Endothelial cell of umbilical vein (primary cell): ENCODE measurements at regions not wholly inside any gene's neighbourhood (a gene's known extent, or its start where the extent isn't known, plus 50 kb on each side); places are given as distances from the start of the nearest gene placed in this dataset.

Experiments
- CTCF ChIP-seq, 2 donors: IDR thresholded peaks; 1 replicate in 1 of 2; 2 replicates in 1 of 2; pipeline ENCODE4 v1.5.1; 2011; ENCODE audit warnings: low read length in 2 of 2, mild to moderate bottlenecking in 2 of 2, moderate library complexity in 2 of 2, control low read depth in 1 of 2, inconsistent platforms in 1 of 2, low read depth in 1 of 2; ENCODE audit not compliant: insufficient read depth in 1 of 2; ENCODE audit errors: extremely low read depth in 1 of 2
- EZH2 ChIP-seq: IDR thresholded peaks from 2 replicates; pipeline ENCODE4 v1.6.1; 2012; ENCODE audit warnings: borderline replicate concordance, low read depth, mild to moderate bottlenecking, moderate library complexity, low read length, inconsistent platforms; ENCODE audit not compliant: severe bottlenecking
- GATA2 ChIP-seq: IDR thresholded peaks from 2 replicates; pipeline ENCODE4 v1.7.0; 2011; ENCODE audit warnings: low read depth, mild to moderate bottlenecking, moderate library complexity, mixed read lengths, low read length; ENCODE audit not compliant: insufficient read length, insufficient read depth
- MAX ChIP-seq: IDR thresholded peaks from 2 replicates; pipeline ENCODE4 v1.6.1; 2011; ENCODE audit not compliant: insufficient read depth, insufficient read length
- POLR2AphosphoS5 ChIP-seq: IDR thresholded peaks from 2 replicates; pipeline ENCODE4 v1.6.1; 2012; ENCODE audit warnings: low read depth, mild to moderate bottlenecking, control low read depth, low read length, moderate library complexity; ENCODE audit not compliant: insufficient read depth

- no peak for TF ChIP-seq CTCF (IDR thresholded peaks at IDR 0.05; ENCODE audit: extremely low read depth in 1 of 2, insufficient read depth in 1 of 2, low read depth in 1 of 2, low read length in 2 of 2)
- TF ChIP-seq MAX, result no peak
- no peak for TF ChIP-seq GATA2
- no peak for TF ChIP-seq EZH2
- TF ChIP-seq POLR2AphosphoS5, result no peak
These were observed 132.6 kb downstream of the DNAJB6 start for GRCh38 chr7:157469181-157470016.
